ENCODE measurements at regions not wholly inside any gene's neighbourhood (a gene's known extent, or its start where the extent isn't known, plus 50 kb on each side); places are given as distances from the start of the nearest gene placed in this dataset.

DNA sequence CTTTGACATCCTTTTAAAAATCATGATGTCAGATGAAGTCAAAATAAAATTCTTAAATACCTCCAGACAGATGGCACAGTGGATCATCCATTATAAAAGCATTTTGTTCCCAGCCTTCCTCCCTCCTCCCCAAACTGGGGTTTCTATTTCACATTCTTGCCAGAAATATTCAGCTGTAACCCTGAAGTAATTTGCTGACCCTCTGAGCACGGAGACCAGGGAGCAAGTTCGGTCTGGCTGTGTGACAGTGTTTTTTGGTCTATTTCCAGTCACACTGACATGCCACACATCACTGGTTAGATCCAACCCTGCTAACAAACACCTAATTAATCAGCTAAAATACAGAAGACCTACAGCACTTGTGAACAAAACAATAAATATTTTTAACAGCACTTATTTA, 126.2 kb upstream of the DMRT1 start:
- WGBS (ENCODE audit: insufficient coverage) = 64% methylated on average over 2 of the region's 2 CpGs
- H3K27me3 ChIP-seq (ENCODE audit: control insufficient read depth, insufficient read depth, low read length) = no peaks in the 10 kb centered on the region
- Mint-ChIP-seq H3K4me1 (no peaks in the 10 kb centered on the region), H3K4me3 (no peak overlapping the region), H3K27ac (no peak overlapping the region), H3K27me3 (ENCODE audit: low read depth in 2 of 2) (peaks cover 20 to 35% of the 10 kb centered on the region in 2 donors), H3K36me3 (no peaks in the 10 kb centered on the region), H3K9me3 (no peaks in the 10 kb centered on the region)
- H3K4me1 ChIP-seq (ENCODE audit: control insufficient read depth, insufficient read depth, low read length) = no peaks in the 10 kb centered on the region
- intact Hi-C loops (cut with micrococcal nuclease) = no loop called here
- TF ChIP-seq, protein P1, sequence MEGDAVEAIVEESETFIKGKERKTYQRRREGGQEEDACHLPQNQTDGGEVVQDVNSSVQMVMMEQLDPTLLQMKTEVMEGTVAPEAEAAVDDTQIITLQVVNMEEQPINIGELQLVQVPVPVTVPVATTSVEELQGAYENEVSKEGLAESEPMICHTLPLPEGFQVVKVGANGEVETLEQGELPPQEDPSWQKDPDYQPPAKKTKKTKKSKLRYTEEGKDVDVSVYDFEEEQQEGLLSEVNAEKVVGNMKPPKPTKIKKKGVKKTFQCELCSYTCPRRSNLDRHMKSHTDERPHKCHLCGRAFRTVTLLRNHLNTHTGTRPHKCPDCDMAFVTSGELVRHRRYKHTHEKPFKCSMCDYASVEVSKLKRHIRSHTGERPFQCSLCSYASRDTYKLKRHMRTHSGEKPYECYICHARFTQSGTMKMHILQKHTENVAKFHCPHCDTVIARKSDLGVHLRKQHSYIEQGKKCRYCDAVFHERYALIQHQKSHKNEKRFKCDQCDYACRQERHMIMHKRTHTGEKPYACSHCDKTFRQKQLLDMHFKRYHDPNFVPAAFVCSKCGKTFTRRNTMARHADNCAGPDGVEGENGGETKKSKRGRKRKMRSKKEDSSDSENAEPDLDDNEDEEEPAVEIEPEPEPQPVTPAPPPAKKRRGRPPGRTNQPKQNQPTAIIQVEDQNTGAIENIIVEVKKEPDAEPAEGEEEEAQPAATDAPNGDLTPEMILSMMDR (IDR thresholded peaks at IDR 0.05) = no peak
- no peak overlapping the region for H3K27ac ChIP-seq (ENCODE audit: low read length)
- no peak for DNase-seq
- no peak for ATAC-seq
- H3K36me3 ChIP-seq (ENCODE audit: control insufficient read depth, insufficient read depth, low read length) = no peaks in the 10 kb centered on the region
- no peak overlapping the region for H3K4me3 ChIP-seq (ENCODE audit: low read length)
- H3K9me3 ChIP-seq (ENCODE audit: control insufficient read depth, insufficient read depth, low read length) = no peaks in the 10 kb centered on the region

DNA sequence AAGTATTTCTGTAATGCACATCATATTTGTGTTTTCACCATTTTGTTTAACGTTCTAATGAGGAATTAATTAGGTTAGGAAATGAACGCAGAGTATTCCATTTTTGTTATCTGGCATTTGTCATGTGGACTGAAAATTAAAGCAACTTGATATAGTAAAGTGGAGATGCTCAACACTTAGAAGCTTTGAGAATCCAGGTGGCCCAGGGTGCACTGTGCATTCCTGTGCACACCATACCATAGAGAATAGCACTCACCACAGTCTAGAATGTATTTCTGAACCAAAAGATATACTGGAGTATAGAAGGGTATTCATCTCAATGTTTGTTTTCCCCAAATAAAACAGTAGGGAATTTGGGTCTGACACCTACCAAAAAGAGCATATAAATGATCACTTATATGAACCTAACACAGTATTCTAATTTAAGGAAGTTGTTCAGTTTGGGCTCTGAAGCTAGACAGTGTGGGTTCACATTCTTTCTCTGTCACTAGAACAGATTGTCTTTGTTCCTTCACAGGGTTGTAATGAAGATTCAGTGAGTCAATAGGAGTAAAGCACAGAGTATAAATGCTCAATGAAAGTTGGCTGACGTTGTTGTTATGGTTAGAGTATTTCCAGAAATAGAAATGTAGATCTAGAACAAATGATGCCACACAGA, 125.6 kb upstream of the DMRT1 start:
- DNase-seq = no peak
- no peak overlapping the region for H3K4me3 ChIP-seq (ENCODE audit: low read length)
- Mint-ChIP-seq H3K4me3 (no peak overlapping the region), H3K27ac (no peak overlapping the region), H3K9me3 (no peaks in the 10 kb centered on the region), H3K36me3 (no peaks in the 10 kb centered on the region), H3K4me1 (no peaks in the 10 kb centered on the region), H3K27me3 (ENCODE audit: low read depth in 2 of 2) (peaks cover 16 to 35% of the 10 kb centered on the region in 2 donors)
- H3K4me1 ChIP-seq (ENCODE audit: control insufficient read depth, insufficient read depth, low read length) = no peaks in the 10 kb centered on the region
- WGBS (ENCODE audit: insufficient coverage) = 73% methylated on average over 3 of the region's 3 CpGs
- ATAC-seq = no peak
- no peaks in the 10 kb centered on the region for H3K27me3 ChIP-seq (ENCODE audit: control insufficient read depth, insufficient read depth, low read length)
- TF ChIP-seq, protein P1 (IDR thresholded peaks at IDR 0.05) = no peak
- no peaks in the 10 kb centered on the region for H3K36me3 ChIP-seq (ENCODE audit: control insufficient read depth, insufficient read depth, low read length)
- H3K27ac ChIP-seq (ENCODE audit: low read length) = no peak overlapping the region
- intact Hi-C loops (cut with micrococcal nuclease) = no loop called here
- no peaks in the 10 kb centered on the region for H3K9me3 ChIP-seq (ENCODE audit: control insufficient read depth, insufficient read depth, low read length)

DNA sequence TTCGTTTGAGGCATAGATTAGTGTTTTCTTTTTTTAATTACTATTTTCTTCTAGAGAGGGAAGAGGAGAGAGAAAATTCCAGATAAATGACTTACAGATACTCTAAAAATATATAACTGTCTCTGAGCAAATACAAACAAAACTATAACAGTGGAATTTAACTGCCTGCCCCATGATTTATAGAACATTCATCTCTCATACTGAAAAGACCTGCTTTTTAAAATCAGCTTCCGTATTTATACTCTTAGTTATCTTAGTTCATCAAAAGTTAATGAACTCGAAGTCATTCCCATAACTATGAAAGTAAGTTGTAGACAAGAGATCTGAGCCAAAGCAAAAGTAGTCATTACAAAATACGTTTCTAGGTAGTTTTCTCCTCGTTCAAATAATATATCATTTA, 123.8 kb upstream of the DMRT1 start:
- H3K27me3 Mint-ChIP-seq (ENCODE audit: low read depth in 2 of 2) = peaks cover 3 to 20% of the 10 kb centered on the region in 2 donors
- TF ChIP-seq, protein P1 (IDR thresholded peaks at IDR 0.05) = no peak
- no peaks in the 10 kb centered on the region for H3K4me1 Mint-ChIP-seq
- no peak for DNase-seq
- no peak for ATAC-seq
- H3K36me3 Mint-ChIP-seq = no peaks in the 10 kb centered on the region
- no peak overlapping the region for H3K27ac Mint-ChIP-seq
- H3K9me3 ChIP-seq (ENCODE audit: control insufficient read depth, insufficient read depth, low read length) = no peaks in the 10 kb centered on the region
- H3K27ac ChIP-seq (ENCODE audit: low read length) = no peak overlapping the region
- H3K4me3 ChIP-seq (ENCODE audit: low read length) = no peak overlapping the region
- WGBS (ENCODE audit: insufficient coverage) = 67% methylated on average over 3 of the region's 5 CpGs
- no peaks in the 10 kb centered on the region for H3K36me3 ChIP-seq (ENCODE audit: control insufficient read depth, insufficient read depth, low read length)
- H3K9me3 Mint-ChIP-seq = no peaks in the 10 kb centered on the region
- intact Hi-C loops (cut with micrococcal nuclease) = no loop called here
- no peaks in the 10 kb centered on the region for H3K27me3 ChIP-seq (ENCODE audit: control insufficient read depth, insufficient read depth, low read length)
- no peaks in the 10 kb centered on the region for H3K4me1 ChIP-seq (ENCODE audit: control insufficient read depth, insufficient read depth, low read length)
- H3K4me3 Mint-ChIP-seq = no peak overlapping the region

DNA sequence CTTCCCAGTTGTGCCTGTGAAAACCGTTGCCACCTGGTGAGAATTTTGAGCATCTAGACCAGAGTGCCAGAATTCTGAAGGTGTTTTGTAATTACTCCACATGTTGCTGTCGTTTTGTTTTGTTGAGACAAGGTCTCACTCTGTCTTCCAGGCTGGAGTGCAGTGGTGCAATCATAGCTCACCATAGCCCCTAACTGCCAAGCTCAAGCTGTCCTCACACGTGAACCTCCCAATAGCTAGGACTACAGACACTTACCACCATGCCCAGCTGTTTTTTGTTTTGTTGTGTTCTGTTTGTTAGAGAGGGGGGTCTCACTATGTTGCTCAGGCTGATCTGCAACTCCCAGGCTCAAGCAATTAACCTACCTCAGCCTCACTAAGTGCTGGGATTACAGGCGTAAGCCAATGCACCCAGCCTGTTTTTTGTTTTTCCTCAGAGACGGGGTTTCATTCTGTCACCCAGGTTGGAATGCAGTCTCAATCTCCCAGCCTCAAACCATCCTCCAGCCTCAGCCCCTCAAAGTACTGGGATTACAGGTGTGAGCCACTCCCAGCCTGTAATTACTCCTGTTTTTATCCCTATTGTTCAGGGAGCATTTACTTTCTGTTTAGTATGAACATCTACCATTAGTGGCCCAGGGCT, 121.1 kb upstream of the DMRT1 start:
- TF ChIP-seq, protein P1 (IDR thresholded peaks at IDR 0.05) = no peak
- no peak overlapping the region for H3K4me3 ChIP-seq (ENCODE audit: low read length)
- WGBS (ENCODE audit: insufficient coverage) = 91% methylated on average over 4 of the region's 5 CpGs
- H3K27me3 ChIP-seq (ENCODE audit: control insufficient read depth, insufficient read depth, low read length) = no peaks in the 10 kb centered on the region
- H3K9me3 ChIP-seq (ENCODE audit: control insufficient read depth, insufficient read depth, low read length) = no peaks in the 10 kb centered on the region
- Mint-ChIP-seq H3K27ac (no peak overlapping the region), H3K27me3 (ENCODE audit: low read depth in 2 of 2) (peaks cover 0 to 14% of the 10 kb centered on the region in 2 donors), H3K36me3 (no peaks in the 10 kb centered on the region), H3K9me3 (no peaks in the 10 kb centered on the region), H3K4me3 (no peak overlapping the region), H3K4me1 (no peaks in the 10 kb centered on the region)
- no peak for DNase-seq
- no peaks in the 10 kb centered on the region for H3K36me3 ChIP-seq (ENCODE audit: control insufficient read depth, insufficient read depth, low read length)
- no peaks in the 10 kb centered on the region for H3K4me1 ChIP-seq (ENCODE audit: control insufficient read depth, insufficient read depth, low read length)
- H3K27ac ChIP-seq (ENCODE audit: low read length) = no peak overlapping the region
- intact Hi-C loops (cut with micrococcal nuclease) = no loop called here
- ATAC-seq = no peak
